ENCODE measurements at regions not wholly inside any gene's neighbourhood (a gene's known extent, or its start where the extent isn't known, plus 50 kb on each side); places are given as distances from the start of the nearest gene placed in this dataset.

- Histone ChIP-seq H3K9me3 (no peaks in the 10 kb centered on the region), H3K36me3 (no peaks in the 10 kb centered on the region), H3K27me3 (no peaks in the 10 kb centered on the region), H3K4me1 (no peaks in the 10 kb centered on the region), H3K27ac (no peak overlapping the region), H3K4me3 (no peak overlapping the region)
- no peak for DNase-seq (ENCODE audit: extremely low spot score in 2 of 2)
- intact Hi-C loops (cut with DNase I), result no loop called here
- TF ChIP-seq, protein P1, sequence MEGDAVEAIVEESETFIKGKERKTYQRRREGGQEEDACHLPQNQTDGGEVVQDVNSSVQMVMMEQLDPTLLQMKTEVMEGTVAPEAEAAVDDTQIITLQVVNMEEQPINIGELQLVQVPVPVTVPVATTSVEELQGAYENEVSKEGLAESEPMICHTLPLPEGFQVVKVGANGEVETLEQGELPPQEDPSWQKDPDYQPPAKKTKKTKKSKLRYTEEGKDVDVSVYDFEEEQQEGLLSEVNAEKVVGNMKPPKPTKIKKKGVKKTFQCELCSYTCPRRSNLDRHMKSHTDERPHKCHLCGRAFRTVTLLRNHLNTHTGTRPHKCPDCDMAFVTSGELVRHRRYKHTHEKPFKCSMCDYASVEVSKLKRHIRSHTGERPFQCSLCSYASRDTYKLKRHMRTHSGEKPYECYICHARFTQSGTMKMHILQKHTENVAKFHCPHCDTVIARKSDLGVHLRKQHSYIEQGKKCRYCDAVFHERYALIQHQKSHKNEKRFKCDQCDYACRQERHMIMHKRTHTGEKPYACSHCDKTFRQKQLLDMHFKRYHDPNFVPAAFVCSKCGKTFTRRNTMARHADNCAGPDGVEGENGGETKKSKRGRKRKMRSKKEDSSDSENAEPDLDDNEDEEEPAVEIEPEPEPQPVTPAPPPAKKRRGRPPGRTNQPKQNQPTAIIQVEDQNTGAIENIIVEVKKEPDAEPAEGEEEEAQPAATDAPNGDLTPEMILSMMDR (IDR thresholded peaks at IDR 0.05), result no peak
- TF ChIP-seq POLR2A (IDR thresholded peaks at IDR 0.05) (no peak), POLR2AphosphoS5 (IDR thresholded peaks at IDR 0.05; ENCODE audit: insufficient read depth in 1 of 2, low read depth in 1 of 2) (no peak)
These were observed 220.8 kb upstream of the PLET1 start for GRCh38 chr11:112481431-112481830.

- Histone ChIP-seq H3K4me1 (no peaks in the 10 kb centered on the region), H3K27me3 (no peaks in the 10 kb centered on the region), H3K9me3 (no peaks in the 10 kb centered on the region), H3K4me3 (no peak overlapping the region), H3K27ac (no peak overlapping the region), H3K36me3 (no peaks in the 10 kb centered on the region)
- intact Hi-C loops (cut with DNase I), result no loop called here
- TF ChIP-seq POLR2AphosphoS5 (IDR thresholded peaks at IDR 0.05; ENCODE audit: insufficient read depth in 1 of 2, low read depth in 1 of 2) (no peak), POLR2A (IDR thresholded peaks at IDR 0.05) (no peak)
- TF ChIP-seq, protein P1 (IDR thresholded peaks at IDR 0.05), result no peak
- DNase-seq (ENCODE audit: extremely low spot score in 2 of 2), result no peak
These were observed 221.2 kb upstream of the PLET1 start for GRCh38 chr11:112481893-112482292.

DNA sequence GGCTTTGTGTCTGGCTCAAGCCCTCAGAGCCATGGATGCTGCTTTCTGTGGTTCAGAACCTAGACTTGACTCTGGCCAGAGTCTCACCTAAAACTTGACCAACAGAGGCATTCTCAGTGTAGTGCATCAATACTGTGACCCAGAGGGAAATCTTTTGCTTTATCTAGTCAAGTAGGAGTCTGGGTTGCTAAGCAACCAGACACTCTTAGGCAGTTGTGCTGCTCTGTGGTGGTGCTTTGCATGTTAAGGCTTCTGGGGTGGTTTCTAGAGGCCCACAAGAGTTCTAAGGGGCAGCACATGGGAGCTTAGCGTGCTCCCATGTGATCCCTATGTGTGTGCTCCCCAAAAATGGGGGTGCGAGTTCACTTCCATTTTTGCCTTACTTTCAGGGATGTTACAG is 224.6 kb upstream of the PLET1 start:
- DNase-seq (ENCODE audit: extremely low spot score in 2 of 2), result no peak
- intact Hi-C loops (cut with DNase I), result no loop called here
- Histone ChIP-seq H3K36me3 (no peaks in the 10 kb centered on the region), H3K4me1 (no peaks in the 10 kb centered on the region), H3K9me3 (no peaks in the 10 kb centered on the region), H3K27me3 (no peaks in the 10 kb centered on the region), H3K4me3 (no peak overlapping the region), H3K27ac (no peak overlapping the region)
- TF ChIP-seq POLR2A (IDR thresholded peaks at IDR 0.05) (no peak), POLR2AphosphoS5 (IDR thresholded peaks at IDR 0.05; ENCODE audit: insufficient read depth in 1 of 2, low read depth in 1 of 2) (no peak)
- TF ChIP-seq, protein P1 (IDR thresholded peaks at IDR 0.05), result no peak

DNA sequence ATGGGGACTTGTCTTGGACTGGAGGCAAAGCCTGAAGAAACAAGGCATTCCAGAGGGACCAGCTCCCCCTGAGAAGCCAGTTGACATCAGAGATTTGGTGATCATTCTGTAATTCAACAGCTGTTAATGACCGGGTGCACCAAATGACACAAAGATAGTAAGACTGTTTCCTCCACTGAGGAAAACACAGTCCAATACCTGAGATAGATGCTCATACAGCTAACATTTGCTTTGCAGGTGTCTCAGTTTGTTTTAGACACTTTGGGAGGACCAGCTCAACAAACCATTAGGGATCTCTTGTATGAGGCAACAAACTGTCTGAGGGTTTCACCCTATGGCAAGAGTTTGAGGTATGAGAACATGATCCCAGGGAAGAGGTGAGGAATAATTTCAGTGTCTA is 237.2 kb upstream of the PLET1 start:
- H3K4me1 ChIP-seq, result no peaks in the 10 kb centered on the region
- intact Hi-C loops (cut with DNase I), result no loop called here
- DNase-seq (ENCODE audit: extremely low spot score in 2 of 2), result no peak
- H3K36me3 ChIP-seq, result no peaks in the 10 kb centered on the region
- H3K9me3 ChIP-seq, result no peaks in the 10 kb centered on the region
- TF ChIP-seq, protein P1 (IDR thresholded peaks at IDR 0.05), result no peak
- TF ChIP-seq POLR2A (IDR thresholded peaks at IDR 0.05) (no peak), POLR2AphosphoS5 (IDR thresholded peaks at IDR 0.05; ENCODE audit: insufficient read depth in 1 of 2, low read depth in 1 of 2) (no peak)
- H3K4me3 ChIP-seq, result no peak overlapping the region
- H3K27ac ChIP-seq, result no peak overlapping the region
- no peaks in the 10 kb centered on the region for H3K27me3 ChIP-seq

- H3K27me3 ChIP-seq, result no peaks in the 10 kb centered on the region
- no peak overlapping the region for H3K27ac ChIP-seq
- no peaks in the 10 kb centered on the region for H3K36me3 ChIP-seq
- H3K4me1 ChIP-seq, result no peaks in the 10 kb centered on the region
- no peaks in the 10 kb centered on the region for H3K9me3 ChIP-seq
- no peak for DNase-seq (ENCODE audit: extremely low spot score in 2 of 2)
- intact Hi-C loops (cut with DNase I), result no loop called here
- H3K4me3 ChIP-seq, result no peak overlapping the region
- TF ChIP-seq POLR2A (IDR thresholded peaks at IDR 0.05) (no peak), POLR2AphosphoS5 (IDR thresholded peaks at IDR 0.05; ENCODE audit: insufficient read depth in 1 of 2, low read depth in 1 of 2) (no peak)
- TF ChIP-seq, protein P1 (IDR thresholded peaks at IDR 0.05), result no peak
These were observed 238.0 kb upstream of the PLET1 start for GRCh38 chr11:112498701-112499100.

All from vagina (tissue), 2 donors.